SKM-1 treated with dmso at 0.1 percent for 144 hours (cell line): ENCODE measurements at regions not wholly inside any gene's neighbourhood (a gene's known extent, or its start where the extent isn't known, plus 50 kb on each side); places are given as distances from the start of the nearest gene placed in this dataset.
"Not testable (repeated sequence)": the region's sequence is repeated elsewhere in the genome, so short reads cannot be mapped to it uniquely, and the experiment has no call there.

ENCODE experiments used
- DNase-seq: peaks from one replicate; lab custom pipeline; 2025; ENCODE audit not compliant: unreplicated experiment; lab: John Stamatoyannopoulos, UW

DNA sequence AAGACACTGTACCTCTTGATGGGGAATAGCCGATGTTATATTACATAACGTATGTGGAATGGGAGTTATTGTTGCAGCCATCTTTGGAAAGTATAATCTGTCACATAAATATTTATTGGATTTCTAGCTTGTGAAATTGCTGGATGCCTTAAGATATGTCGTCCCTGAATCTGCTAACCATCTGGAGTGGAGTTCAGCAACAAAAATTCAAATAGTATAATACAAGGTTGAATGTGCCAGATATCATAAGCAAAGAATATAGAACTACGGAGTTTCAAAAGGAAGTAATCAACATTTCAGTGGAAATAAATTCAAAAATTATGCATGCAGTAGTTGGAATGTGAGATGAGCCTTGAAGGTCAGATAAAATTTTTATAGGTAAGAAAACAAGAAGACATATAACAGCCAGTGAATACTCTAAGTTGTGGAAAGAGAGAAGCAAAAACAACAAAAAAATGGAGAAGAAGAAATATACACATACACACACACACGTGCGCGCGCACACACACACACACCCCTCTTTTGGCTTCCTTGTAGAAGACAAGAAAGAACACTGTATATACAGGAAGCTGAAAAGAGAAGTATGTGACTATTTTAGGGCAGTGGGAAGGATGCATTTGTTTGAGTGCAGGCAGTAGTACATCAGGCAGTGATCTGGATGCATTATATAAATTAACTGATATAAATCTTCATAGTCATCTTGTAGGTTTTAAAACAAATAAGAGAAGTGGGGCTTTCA lies 516.7 kb downstream of the KCNT2 start:
- no peak for DNase-seq

DNA sequence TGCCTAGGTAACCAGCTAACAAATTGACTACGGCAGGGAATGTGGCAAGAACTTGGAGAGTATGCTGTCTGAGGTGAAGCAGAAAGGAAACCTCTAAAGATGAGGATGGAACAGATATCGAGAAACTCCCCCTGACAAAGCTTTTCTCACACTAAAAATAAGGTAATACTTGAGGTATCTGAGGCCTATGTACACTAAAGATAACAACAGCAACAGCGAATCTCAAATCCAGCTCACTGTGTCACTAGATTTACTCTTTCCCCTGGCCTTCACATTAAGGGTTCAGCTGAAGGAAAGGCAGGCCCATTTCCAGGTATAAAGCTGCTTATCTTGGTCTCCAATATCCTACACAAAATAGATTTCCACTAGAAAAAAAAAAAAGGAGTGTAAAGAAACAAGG lies 518.0 kb downstream of the KCNT2 start:
- no peak for DNase-seq

DNA sequence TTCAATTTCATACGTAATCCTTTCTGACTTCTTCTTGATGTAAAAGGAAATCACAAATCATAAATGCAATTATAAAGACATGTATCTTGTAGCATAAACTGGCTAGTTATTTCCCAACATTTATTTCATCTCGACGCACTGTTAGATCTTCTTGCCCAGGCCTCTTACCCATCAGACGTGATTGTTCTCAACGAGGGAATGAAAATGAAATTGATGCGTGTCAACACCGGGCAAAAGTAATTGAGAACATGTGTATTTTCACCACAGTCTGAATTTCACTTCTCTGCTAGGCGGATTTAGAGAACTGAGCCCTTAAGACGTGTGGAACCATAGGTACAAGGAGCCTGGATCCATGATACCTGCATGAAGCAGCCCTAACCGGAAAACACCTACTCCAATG lies 519.7 kb downstream of the KCNT2 start:
- no peak for DNase-seq

DNA sequence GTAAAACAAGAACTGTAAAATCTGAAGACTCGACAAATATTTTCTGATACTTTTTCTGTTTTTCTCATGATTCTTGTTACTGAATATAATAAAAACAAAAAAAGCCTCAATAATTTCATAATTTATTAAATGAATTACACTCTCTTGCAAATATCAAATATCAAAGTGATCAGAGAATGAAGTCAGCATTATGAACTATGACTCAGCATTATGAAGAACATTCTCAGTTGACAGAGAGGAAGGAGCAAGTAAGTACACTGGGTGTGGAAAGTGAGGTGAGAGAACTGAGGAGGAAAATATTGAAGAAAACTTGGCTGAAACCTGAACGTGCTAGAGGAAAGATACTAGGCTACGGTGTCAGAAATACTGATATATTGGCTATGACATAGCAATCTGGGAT lies 529.5 kb downstream of the KCNT2 start:
- no peak for DNase-seq

DNA sequence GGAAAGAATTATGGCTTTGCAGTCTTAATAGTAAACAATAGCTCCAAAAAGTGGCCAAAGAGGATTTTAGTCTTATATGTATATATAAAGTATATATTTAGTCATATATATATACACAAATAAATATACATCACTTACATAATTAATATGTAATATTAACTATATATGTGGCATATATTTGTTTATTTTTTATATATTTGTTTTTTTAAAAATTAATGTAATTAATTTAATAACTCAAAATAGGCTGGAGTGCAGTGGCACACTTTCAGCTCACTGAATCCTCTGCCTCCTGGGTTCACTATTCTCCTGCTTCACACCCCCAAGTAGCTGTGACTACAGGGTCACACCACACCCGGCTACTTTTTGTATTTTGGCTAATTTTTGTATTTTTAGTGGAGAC lies 532.6 kb downstream of the KCNT2 start:
- no peak for DNase-seq

DNA sequence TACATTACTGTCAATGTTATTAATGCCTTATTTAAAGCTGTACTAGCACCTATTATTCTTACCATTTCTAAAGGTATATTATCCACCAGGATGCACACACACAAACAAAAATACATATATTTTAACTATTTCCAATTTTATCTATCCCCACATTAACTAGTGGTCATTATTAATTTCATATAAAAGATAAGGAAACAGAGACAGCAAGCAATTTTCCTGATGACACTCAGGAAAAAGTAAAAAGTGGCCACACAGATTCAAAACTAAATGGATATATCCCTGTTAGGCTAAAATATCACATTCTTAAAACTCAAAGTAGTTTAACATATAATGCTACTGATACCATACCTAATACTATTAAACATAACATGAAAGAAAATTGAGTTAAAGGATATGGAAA lies 534.1 kb downstream of the KCNT2 start:
- no peak for DNase-seq

DNA sequence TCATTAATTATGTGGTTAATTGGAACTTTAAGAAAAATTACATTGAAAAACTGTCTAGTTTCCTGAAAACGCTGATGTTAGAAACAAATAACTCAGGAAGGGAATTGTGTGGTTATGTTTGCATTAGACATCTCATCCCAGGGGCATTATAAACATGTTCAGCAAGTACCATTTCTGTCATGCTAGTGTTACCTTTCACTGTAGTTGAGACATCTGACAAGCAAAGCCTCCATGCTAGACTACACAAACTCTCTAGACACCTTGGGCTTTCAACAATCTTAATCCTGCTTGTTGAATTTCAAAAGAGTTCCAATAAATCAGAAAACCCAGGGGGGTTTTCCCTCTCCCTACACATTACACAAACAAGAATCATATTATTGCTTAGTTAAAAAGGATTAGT lies 536.8 kb downstream of the KCNT2 start:
- DNase-seq: no peak

DNA sequence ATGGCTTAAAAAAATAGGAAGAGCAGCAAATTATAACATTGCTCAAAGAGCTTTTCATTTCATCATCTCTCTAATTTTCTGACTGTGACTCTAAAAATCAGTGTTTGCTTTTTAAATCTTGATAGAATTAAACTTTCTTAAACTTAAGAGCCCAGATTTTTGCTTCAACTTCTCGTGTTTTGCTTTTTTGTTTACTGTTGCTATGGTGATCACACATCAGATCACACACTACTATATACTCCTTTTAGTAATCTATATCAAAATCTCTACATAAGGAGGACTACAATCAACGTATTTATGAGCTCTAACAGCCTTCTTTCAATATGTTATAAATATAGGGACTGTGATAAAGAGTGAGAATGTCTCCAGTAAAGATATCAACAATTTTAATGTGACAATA lies 537.3 kb downstream of the KCNT2 start:
- no peak for DNase-seq

DNA sequence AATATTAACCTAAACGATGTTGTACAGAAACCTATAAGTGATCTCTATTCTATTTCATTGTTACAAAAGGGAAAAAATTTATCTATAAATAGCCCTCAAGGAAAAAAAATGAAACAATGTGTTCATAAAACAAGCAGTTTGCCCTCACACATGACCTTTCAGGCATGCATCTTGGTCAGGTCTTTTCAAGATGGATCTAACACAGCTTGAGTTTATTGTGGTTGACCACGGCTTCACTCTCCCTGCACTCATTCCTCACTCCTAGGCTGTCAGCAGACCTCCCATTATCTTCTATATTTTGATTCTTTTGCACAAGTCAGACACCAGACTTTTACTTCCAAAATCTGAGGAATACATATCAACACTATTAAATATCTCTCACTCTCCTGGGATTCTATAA lies 544.3 kb downstream of the KCNT2 start:
- no peak for DNase-seq

DNA sequence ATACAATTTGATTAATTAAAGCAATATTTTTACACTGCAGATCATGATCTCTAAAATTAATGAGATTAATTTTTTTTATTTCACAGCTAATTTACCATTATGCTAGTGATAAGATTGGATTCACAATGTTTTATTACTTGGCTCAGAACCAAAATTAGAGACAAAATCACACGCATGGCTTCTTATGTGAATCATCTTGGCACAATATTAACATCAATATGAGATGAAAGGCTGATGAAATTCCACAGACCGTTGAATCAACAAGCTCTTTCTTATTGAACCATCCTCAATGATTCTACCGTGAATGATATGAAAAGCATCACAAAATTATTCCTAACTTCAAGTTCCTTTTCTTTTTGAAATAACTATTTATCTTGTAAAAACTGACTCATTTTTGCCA lies 544.9 kb downstream of the KCNT2 start:
- DNase-seq: no peak

DNA sequence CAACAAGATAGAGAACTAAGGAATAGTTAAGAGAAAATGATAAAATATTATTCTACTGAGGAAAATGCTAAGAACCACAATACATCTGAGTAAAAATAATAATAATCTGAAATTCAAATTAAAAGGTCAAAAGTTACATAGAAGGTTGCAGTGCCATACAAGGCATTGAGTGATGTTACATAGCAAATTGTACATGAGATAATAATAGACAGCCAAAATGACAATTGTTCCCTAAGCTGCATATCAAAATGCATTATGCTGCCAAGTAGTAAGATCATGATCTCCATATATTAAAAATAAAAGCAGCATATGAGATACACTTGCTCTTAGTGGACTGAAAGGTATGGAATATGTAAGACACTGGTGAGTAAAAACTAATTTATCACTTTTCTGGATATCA lies 547.7 kb downstream of the KCNT2 start:
- no peak for DNase-seq

DNA sequence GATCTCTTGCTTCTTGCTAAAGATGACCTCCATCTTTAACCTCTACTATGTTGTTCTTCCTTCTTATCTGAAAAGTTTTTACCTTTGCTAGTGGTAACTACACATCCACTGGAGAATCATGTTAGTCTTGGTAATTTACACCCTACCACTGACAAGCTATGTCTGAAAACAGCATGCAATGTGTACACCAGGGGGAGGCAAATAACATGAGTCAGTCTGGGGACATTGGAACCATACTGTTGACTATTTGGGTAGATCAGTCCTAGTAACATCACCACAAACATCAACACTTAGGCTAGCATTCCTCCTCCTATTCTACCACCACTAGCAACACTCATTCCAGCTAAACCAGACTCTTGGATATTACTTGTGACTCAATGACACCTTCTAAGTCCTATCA lies 549.0 kb downstream of the KCNT2 start:
- DNase-seq: no peak

DNA sequence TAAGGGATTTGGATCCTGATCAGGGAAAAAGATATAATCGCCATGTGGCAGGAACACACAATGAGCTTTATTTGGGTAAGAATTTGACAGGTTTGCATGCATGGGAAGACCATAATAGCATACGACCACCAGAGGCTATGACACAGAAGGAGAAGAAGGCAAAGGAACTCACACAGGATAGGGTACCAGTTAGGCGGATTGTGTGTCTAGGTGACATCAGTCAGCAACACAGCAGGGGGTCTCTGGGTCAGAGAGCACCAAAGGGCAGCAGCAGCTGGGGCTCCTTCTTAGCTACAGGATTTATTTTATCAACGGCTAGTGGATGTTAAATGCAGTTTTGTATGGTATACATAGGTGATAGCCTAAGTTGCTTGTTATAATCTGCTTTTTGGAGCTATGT lies 551.3 kb downstream of the KCNT2 start:
- DNase-seq: no peak

DNA sequence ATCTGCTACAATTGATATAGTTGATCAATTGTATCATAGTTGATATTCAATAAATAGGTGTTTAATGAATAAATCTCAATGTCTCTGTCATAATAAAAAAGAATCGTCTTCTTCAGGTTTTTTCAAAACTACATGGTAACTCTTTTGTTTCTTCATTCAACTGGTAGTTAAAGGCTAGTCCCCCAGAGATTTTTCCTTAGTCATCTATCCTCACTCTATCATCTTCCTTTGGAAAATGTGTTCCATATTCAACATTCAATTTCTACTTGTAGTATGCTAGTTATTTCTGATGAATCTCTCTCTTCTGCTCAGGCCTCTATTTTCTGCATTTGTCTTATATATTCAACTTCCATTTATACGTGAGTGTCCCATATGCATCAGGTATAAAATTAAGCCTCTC lies 558.8 kb downstream of the KCNT2 start:
- no peak for DNase-seq

DNA sequence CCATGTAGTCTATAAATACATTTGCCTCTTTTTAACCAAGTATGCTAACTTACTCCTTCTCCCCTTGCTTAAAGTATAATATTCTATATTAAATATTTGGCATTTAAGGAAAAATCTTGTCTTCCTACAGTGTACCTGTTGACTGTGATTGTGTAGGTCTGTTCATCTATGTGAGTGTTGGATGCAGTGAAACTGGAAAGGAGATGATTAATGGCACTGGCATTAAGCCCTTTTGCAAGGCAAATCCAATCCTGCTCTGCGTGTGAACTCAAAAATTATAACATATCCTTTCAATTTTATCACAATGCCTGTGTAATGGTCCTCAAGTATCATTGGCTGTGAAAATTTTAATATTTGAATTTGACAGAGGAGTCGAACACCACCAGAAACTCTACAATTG lies 565.0 kb downstream of the KCNT2 start:
- DNase-seq: no peak

DNA sequence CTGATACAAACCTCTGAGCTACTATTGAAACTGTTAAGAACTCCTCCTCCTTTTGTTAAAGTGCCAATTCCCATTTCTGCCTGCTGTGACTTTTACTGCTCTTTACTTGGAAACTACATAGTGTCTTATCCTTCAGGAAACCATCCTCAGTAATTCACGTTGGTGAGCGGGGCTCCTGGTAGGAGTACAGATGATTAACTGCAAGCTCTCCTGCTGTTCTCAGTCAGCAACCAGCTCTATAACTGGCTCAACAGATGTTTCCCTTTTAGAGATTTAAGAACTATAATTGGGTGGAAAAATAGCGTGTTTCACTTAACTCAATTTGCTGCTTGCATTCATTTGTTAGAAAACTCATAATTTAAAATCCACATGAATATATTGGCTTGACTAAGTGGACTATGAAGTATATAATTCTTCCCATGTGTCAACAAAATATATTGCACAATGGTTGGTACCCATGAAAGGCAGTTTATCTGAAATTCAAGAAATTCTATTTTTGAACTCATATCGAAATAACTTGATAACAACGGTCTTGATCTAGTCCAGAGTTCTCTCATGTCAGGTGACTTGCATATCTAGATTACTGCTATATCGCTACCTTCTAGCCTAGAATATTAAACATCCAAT lies 574.0 kb downstream of the KCNT2 start:
- no peak for DNase-seq

DNA sequence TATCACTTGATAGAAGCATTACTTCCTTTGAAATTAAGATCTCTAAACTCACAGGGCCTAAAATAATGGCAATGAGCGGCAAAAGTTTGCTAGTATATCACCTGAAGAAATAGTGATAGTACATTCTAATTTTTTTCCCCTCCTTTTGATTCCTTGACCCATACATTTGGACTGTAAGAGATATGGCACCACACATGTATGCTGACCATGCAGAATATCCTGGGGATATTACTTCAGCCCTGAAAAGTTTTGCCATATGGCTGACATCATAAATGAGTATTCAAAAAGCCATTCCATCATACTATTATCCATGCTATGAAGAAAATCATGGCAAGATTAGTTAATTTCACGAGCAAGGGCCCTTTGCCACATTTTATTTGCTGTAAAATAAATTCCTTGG lies 576.9 kb downstream of the KCNT2 start:
- DNase-seq: not testable (repeated sequence)

DNA sequence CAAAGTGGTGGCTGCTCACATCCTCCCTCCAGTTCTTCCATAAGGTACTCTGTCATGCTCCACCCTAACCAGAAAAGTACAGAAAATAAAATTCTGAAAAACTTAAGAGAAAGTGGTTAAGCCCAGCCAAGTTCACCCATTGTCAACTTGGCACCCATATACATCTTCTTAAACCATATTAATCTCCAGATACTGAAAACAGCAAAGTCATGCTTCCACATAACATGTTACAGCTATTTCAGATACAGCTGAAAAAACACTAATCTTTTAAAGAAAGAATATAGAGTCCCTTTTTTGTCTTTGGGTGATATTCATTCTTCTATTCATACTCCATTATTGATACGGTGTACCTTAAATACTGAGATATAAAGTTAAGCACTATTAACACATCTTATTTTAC lies 577.8 kb downstream of the KCNT2 start:
- DNase-seq: no peak

DNA sequence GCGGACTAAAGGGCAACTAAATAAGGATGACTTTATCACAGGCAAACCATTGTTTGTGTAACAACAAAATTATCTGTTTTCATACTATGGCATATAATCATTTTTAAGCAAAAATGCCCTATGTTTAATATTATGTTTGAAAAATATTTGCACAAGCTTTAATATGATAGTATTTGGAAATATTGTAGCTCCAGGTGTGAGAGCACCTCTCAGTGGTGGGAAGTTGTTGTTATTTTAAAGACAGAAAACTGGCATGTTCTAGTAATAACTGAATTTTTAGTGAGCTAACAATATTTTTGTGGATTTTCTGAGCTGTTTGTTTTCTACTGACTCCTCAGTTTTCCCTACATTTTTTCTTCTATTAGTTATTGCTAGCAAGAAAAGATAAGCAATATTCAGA lies 578.8 kb downstream of the KCNT2 start:
- no peak for DNase-seq

DNA sequence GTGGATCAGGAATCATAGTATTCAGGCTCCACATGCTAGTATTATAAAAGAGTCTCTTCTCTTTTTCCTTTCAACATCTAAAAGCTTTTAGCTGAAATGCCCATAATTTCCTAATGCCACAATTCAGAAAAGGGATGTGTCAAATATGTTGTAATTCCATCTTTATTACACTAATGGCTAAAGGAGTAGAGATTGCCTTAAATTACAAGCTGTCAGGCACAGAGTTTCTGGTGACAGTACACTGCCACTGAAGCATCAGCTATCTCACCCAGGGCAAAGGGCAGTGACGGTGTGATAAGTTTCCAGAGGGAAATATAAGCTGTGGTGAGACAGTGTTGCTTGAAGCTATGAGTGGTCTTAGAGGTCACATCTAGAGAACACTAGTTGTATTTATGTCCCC lies 581.1 kb downstream of the KCNT2 start:
- DNase-seq: no peak

DNA sequence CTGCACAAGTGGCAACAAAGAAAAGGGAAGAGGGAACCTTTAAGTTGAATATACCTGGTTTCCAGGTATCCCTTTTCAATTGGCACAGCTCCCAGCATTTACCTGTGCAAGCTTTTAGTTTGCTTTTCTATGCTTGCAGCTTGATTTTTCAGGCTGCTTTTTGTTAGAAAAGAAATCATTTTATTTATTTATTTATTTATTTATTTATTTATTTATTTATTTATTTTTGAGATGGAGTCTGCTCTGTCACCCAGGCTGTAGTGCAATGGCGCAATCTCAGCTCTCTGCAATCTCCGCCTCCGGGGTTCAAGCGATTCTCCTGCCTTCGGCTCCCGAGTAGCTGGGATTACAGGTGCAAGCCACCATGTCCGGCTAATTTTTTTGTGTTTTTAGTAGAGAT lies 587.1 kb downstream of the KCNT2 start:
- not testable (repeated sequence) for DNase-seq

DNA sequence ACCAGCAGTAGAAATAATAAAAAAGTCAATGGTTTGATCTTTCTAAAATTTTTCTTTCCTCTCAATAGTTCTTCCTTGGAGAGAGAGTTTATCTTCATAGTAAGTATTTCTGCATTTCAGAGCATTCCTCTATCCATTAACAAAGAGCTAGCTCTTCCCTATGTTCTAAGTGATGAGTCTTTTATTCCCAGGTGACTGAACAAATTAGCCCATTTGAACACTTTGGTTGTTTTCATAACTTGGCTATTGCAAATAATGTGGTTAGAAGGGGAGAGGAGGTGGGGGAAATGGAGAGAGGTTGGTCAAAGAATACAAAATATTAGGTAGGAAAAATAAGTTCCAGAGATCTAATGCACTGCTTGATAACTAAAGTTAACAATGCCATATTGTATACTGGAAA lies 598.9 kb downstream of the KCNT2 start:
- DNase-seq: no peak

DNA sequence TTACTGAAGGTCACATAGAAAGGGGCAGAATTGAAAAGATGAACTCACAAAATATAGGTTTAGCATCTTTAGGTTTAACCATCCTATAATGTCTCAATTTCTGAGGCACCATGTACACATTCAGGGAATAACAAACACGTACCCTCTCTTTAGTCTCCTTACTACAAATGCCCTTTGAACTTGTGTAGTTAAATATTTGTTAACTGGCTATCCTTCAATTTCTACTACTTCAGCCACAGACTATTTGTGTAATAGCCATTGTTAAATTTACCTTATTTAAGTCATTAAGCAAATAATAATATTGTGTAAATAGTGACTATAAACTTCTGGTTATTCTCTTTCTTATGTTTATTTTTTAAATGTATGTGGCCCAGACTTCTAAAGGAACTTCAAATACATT lies 600.5 kb downstream of the KCNT2 start:
- DNase-seq: no peak
